H1 (cell line): ENCODE measurements at regions not wholly inside any gene's neighbourhood (a gene's known extent, or its start where the extent isn't known, plus 50 kb on each side); places are given as distances from the start of the nearest gene placed in this dataset.

ENCODE experiments used
- CHD2 ChIP-seq: IDR thresholded peaks from 2 replicates; pipeline ENCODE4 v1.6.1; 2012; ENCODE audit warnings: low read length, improper control_type of control experiment
- EZH2 ChIP-seq: fragments of 200-600 bp; sonication (generic); IDR thresholded peaks from 2 replicates; pipeline ENCODE4 v1.7.1; 2012; ENCODE audit warnings: low read depth, mild to moderate bottlenecking, moderate library complexity, low read length, inconsistent platforms; ENCODE audit not compliant: severe bottlenecking
- RFX5 ChIP-seq: IDR thresholded peaks from 2 replicates; pipeline ENCODE4 v1.6.1; 2011; ENCODE audit warnings: low read depth, low read length, improper control_type of control experiment, borderline replicate concordance
- RNF2 ChIP-seq: fragments of 200-900, 300-1000 bp; sonication (generic); IDR thresholded peaks from 2 replicates; pipeline ENCODE4 v1.7.1; 2016; ENCODE audit warnings: borderline replicate concordance, low read depth, mild to moderate bottlenecking, antibody characterized with exemption, low read length; ENCODE audit not compliant: poor library complexity, severe bottlenecking; ENCODE audit errors: missing control alignments

GRCh38 chr12:92583910-92584309 is 118.9 kb upstream of the PLEKHG7 start:
- TF ChIP-seq RNF2 (no peak), CHD2 (no peak), RFX5 (no peak), EZH2 (no peak)
